SJCRH30 (cell line): ENCODE measurements at regions not wholly inside any gene's neighbourhood (a gene's known extent, or its start where the extent isn't known, plus 50 kb on each side); places are given as distances from the start of the nearest gene placed in this dataset.
A peak's percentile ranks its signal among the peaks of the same experiment; 100 is the strongest.
"Not testable (repeated sequence)": the region's sequence is repeated elsewhere in the genome, so short reads cannot be mapped to it uniquely, and the experiment has no call there.

Source experiments
- DNase-seq, 2 experiments: peaks; one replicate each; pipeline ENCODE4 v3.0.0-alpha.2; 2015 to 2020
- H3K27ac ChIP-seq: fragments of 250-450 bp; sonication (Bioruptor Pico); 2 replicates; pipeline ENCODE4 v1.5.1; 2020; ENCODE audit warnings: mild to moderate bottlenecking, moderate library complexity
- H3K27me3 ChIP-seq: fragments of 250-450 bp; sonication (Bioruptor Pico); 2 replicates; pipeline ENCODE4 v1.5.1; 2020; ENCODE audit warnings: mild to moderate bottlenecking, moderate library complexity
- H3K36me3 ChIP-seq: fragments of 250-450 bp; sonication (Bioruptor Pico); 2 replicates; pipeline ENCODE4 v1.5.1; 2020; ENCODE audit warnings: mild to moderate bottlenecking, moderate library complexity
- H3K4me1 ChIP-seq: fragments of 250-450 bp; sonication (Bioruptor Pico); 2 replicates; pipeline ENCODE4 v1.5.1; 2020; ENCODE audit warnings: mild to moderate bottlenecking, moderate library complexity
- H3K4me3 ChIP-seq: fragments of 250-450 bp; sonication (Bioruptor Pico); 2 replicates; pipeline ENCODE4 v1.5.1; 2020; ENCODE audit warnings: mild to moderate bottlenecking, moderate library complexity
- H3K9me3 ChIP-seq: fragments of 250-450 bp; sonication (Bioruptor Pico); replicated peaks from 2 replicates; pipeline ENCODE4 v1.5.1; 2020; ENCODE audit warnings: mild to moderate bottlenecking, moderate library complexity

DNA sequence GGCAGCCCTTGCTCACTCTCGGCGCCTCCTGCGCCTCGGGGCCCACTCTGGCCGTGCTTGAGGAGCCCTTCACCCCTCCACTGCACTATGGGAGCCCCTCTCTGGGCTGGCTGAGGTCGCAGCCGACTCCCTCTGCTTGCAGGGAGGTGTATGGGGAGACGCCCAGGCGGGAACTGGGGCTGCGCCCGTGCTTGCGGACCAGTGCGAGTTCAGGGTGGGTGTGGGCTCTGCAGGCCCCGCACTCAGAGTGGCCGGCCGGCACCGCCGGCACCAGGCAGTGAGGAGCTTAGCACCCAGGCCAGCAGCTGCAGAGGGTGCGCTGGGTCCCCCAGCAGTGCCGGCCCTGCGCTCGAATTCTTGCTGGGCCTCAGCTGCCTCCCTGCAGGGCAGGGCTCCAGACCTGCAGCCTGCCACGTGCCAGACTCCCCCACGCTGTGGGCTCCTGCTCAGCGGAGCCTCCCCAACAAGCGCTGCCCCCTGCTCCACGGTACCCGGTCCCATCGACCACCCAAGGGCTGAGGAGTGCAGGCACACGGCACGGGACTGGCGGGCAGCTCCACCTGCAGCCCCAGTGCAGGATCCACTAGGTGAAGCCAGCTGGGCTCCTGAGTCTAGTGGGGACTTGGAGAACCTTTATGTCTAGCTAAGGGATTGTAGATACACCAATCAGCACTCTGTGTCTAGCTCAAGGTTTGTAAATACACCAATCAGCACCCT is 54.0 kb upstream of the WWC2 start:
- H3K36me3 ChIP-seq, DNase-seq, H3K4me1 ChIP-seq, H3K4me3 ChIP-seq, H3K9me3 ChIP-seq, H3K27me3 ChIP-seq, H3K27ac ChIP-seq: not testable (repeated sequence)

- Histone ChIP-seq H3K27ac (no peak overlapping the region), H3K27me3 (no peaks in the 10 kb centered on the region), H3K4me1 (no peaks in the 10 kb centered on the region), H3K36me3 (no peaks in the 10 kb centered on the region), H3K9me3 (no peaks in the 10 kb centered on the region), H3K4me3 (no peak overlapping the region)
- no peak for DNase-seq
These were observed 60.6 kb upstream of the WWC2 start for GRCh38 chr4:183038436-183038835.

DNA sequence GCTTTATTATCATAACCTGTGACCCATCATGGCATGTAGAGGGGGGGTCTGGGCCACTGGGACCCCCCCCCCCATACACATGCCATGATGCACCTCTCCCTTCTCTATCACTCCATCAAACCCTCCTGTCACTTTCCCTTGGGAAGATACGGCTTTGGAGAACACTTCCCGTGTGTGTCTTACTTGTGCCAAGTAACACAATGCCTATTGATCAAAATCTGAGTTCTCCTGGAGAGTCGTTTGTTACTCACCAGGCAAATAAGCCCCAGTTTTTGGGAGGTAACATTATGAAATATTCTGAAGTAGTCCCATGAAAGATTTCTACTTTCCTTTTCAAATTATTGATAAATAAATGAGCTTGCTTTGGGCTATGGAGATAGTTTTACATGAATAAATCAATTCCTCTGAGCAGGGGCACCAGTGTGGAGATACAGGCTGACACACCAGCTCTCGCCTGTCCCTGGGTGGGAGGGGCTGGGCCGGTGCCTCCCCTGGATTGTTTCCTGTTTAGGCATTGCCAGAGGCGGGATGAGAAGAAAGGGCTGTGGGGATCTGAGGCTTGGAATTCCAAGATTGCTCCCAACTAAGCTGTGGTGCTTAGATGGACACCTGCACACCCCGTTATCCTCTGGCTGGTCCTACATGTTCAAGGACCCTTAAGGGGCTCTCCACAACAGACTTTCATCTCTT is 63.2 kb upstream of the WWC2 start:
- no peaks in the 10 kb centered on the region for H3K36me3 ChIP-seq
- no peaks in the 10 kb centered on the region for H3K27me3 ChIP-seq
- H3K27ac ChIP-seq: no peak overlapping the region
- no peak for DNase-seq
- no peaks in the 10 kb centered on the region for H3K4me1 ChIP-seq
- no peak overlapping the region for H3K4me3 ChIP-seq
- H3K9me3 ChIP-seq: no peaks in the 10 kb centered on the region

- Histone ChIP-seq H3K9me3 (no peaks in the 10 kb centered on the region), H3K36me3 (no peaks in the 10 kb centered on the region), H3K27ac (no peak overlapping the region), H3K4me1 (no peaks in the 10 kb centered on the region), H3K27me3 (no peaks in the 10 kb centered on the region), H3K4me3 (no peak overlapping the region)
- DNase-seq: no peak
These were observed 63.8 kb upstream of the WWC2 start for GRCh38 chr4:183035256-183035655.

DNA sequence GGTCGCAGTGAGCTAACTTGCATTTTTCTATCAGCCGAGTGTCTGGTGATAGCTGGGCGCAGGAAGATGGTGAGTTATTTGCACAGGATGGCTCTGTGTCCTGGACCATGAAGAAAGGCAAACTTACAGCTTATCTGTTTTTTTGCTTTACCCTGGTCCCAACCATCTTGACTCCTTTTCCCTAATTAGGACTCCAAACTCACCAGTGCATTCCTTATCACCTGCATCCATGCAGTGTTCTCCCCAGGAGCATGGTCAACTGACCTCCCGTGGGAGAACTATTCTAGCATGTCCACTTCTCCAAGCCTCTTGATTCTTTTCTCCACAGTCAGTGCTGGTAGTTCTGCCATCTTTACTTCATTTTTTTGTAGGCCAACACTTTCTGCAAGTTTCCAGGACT is 68.2 kb upstream of the WWC2 start:
- H3K4me3 ChIP-seq: no peak overlapping the region
- no peaks in the 10 kb centered on the region for H3K9me3 ChIP-seq
- no peaks in the 10 kb centered on the region for H3K27me3 ChIP-seq
- H3K4me1 ChIP-seq: no peaks in the 10 kb centered on the region
- no peak for DNase-seq
- H3K36me3 ChIP-seq: no peaks in the 10 kb centered on the region
- H3K27ac ChIP-seq: no peak overlapping the region

DNA sequence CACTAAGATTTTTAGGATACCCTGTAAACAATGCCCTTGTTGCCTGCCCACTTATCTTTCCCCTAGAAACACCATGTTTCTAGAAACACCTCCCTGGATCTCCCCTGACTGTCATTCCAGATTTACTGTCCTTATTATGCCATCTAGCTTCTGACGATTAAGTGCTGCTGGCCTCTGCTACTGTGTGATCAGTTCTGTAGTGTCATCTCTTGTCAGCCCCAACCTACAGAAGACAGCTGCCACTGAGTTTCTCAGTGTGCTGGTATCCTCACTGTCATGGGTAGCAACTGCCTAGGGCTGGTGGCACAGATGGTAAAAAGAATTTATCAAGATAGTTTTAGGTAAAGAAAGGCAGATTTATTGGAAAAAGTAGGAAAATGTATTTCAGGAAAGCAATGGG is 68.7 kb upstream of the WWC2 start:
- Histone ChIP-seq H3K27ac (no peak overlapping the region), H3K4me1 (no peaks in the 10 kb centered on the region), H3K36me3 (no peaks in the 10 kb centered on the region), H3K9me3 (no peaks in the 10 kb centered on the region), H3K27me3 (no peaks in the 10 kb centered on the region), H3K4me3 (no peak overlapping the region)
- DNase-seq: no peak

DNA sequence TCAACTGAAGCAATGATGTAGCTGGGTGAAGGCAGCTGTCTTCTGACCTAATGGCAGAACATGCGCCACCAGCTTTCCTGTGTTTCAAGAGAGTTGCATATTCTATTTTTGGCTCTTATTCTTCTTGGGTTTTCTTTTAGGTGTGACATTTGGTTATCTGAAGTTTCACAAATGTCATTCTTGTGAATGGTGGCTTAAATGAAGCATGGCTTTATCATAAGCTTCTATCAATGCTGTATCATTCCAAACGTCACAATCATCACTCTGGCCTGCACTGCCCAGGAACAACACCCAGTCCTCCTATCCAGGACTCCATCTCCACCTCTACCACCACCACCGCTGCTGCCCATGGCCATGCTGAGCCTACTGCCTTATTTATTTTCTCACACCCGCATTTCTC is 69.7 kb upstream of the WWC2 start:
- Histone ChIP-seq H3K27me3 (no peaks in the 10 kb centered on the region), H3K4me3 (no peak overlapping the region), H3K27ac (no peak overlapping the region), H3K9me3 (no peaks in the 10 kb centered on the region), H3K4me1 (no peaks in the 10 kb centered on the region), H3K36me3 (no peaks in the 10 kb centered on the region)
- no peak for DNase-seq

GRCh38 chr4:183026701-183027100 is 72.4 kb upstream of the WWC2 start:
- no peaks in the 10 kb centered on the region for H3K9me3 ChIP-seq
- no peaks in the 10 kb centered on the region for H3K27me3 ChIP-seq
- H3K36me3 ChIP-seq: no peaks in the 10 kb centered on the region
- no peaks in the 10 kb centered on the region for H3K4me1 ChIP-seq
- DNase-seq: no peak
- no peak overlapping the region for H3K27ac ChIP-seq
- H3K4me3 ChIP-seq: no peak overlapping the region

GRCh38 chr4:183022617-183023016 is 76.4 kb upstream of the WWC2 start:
- H3K9me3 ChIP-seq: no peaks in the 10 kb centered on the region
- H3K36me3 ChIP-seq: no peaks in the 10 kb centered on the region
- no peak overlapping the region for H3K4me3 ChIP-seq
- H3K4me1 ChIP-seq: no peaks in the 10 kb centered on the region
- H3K27ac ChIP-seq: no peak overlapping the region
- H3K27me3 ChIP-seq: no peaks in the 10 kb centered on the region
- DNase-seq: no peak

GRCh38 chr4:183017962-183018361 is 81.1 kb upstream of the WWC2 start:
- Histone ChIP-seq H3K4me1 (no peaks in the 10 kb centered on the region), H3K27ac (no peak overlapping the region), H3K9me3 (no peaks in the 10 kb centered on the region), H3K27me3 (no peaks in the 10 kb centered on the region), H3K4me3 (no peak overlapping the region), H3K36me3 (no peaks in the 10 kb centered on the region)
- DNase-seq: no peak

GRCh38 chr4:183014361-183015084 is 84.5 kb upstream of the WWC2 start:
- Histone ChIP-seq H3K9me3 (no peaks in the 10 kb centered on the region), H3K27me3 (no peaks in the 10 kb centered on the region)

GRCh38 chr4:183013730-183014002 is 85.4 kb upstream of the WWC2 start:
- H3K4me1 ChIP-seq: no peaks in the 10 kb centered on the region
- H3K36me3 ChIP-seq: no peaks in the 10 kb centered on the region
- H3K27me3 ChIP-seq: no peaks in the 10 kb centered on the region
- H3K9me3 ChIP-seq: no peaks in the 10 kb centered on the region
- no peak overlapping the region for H3K4me3 ChIP-seq
- DNase-seq: no peak
- no peak overlapping the region for H3K27ac ChIP-seq

More at GRCh38 chr4:183014361-183015084, 84.5 kb upstream of the WWC2 start:
- Histone ChIP-seq H3K4me3 (no peak overlapping the region), H3K36me3 (no peaks in the 10 kb centered on the region), H3K4me1 (no peaks in the 10 kb centered on the region), H3K27ac (no peak overlapping the region)
- DNase-seq: no peak

DNA sequence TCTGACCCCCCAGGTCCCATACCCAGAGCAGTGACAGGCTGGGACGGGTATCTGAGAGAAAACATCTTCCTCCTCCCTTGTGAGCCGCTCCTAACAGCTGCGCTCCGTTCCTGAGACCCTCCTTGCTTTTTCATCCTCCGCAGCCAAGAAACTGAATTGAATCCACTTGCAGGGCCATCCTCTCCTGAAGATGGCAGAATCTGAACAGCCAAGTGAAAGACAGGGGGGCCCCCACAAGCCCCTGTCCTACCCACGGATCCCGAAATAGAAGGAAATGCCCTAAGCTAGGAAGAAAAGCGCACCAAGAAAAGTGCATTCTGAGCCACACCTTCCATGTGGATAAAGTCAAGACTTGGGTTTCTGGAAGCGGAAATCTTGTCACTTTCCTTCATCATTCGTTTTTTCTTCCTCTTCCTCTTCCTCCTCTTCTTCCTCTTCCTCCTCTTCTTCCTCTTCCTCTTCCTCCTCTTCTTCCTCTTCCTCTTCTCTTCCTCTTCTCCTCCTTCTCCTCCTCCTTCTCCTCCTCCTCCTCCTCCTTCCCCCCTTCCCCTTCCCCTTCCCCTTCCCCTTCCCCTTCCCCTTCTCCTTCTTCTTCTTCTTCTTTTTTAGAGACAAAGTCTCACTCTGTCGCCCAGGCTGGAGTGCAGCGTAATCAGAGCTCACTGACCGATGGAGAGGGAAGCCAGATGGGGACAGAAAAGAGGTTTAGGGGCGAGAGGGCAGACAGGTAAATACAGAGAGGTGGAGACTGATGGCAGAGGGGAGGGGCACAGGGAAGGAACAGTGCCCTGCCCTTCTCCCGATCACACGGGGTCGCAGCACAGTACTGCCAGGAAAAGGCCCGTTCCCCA is 86.0 kb upstream of the WWC2 start:
- H3K27me3 ChIP-seq: no peaks in the 10 kb centered on the region
- H3K9me3 ChIP-seq: no peaks in the 10 kb centered on the region
- no peak overlapping the region for H3K27ac ChIP-seq
- no peaks in the 10 kb centered on the region for H3K36me3 ChIP-seq
- no peak overlapping the region for H3K4me3 ChIP-seq
- DNase-seq: no peak
- no peaks in the 10 kb centered on the region for H3K4me1 ChIP-seq

GRCh38 chr4:183011213-183011907 is 87.7 kb upstream of the WWC2 start:
- H3K4me1 ChIP-seq: no peaks in the 10 kb centered on the region
- H3K36me3 ChIP-seq: no peaks in the 10 kb centered on the region
- DNase-seq: peak in 1 of 2 experiments; percentile 3
- no peak overlapping the region for H3K4me3 ChIP-seq
- H3K27ac ChIP-seq: no peak overlapping the region
- no peaks in the 10 kb centered on the region for H3K27me3 ChIP-seq
- H3K9me3 ChIP-seq: no peaks in the 10 kb centered on the region
